CMK (cell line): ENCODE measurements at regions not wholly inside any gene's neighbourhood (a gene's known extent, or its start where the extent isn't known, plus 50 kb on each side); places are given as distances from the start of the nearest gene placed in this dataset.
"Not testable (repeated sequence)": the region's sequence is repeated elsewhere in the genome, so short reads cannot be mapped to it uniquely, and the experiment has no call there.

Experiments used
- DNase-seq: peaks from one replicate; pipeline ENCODE4 v3.0.0-alpha.2; 2010; ENCODE audit warnings: low read depth

DNA sequence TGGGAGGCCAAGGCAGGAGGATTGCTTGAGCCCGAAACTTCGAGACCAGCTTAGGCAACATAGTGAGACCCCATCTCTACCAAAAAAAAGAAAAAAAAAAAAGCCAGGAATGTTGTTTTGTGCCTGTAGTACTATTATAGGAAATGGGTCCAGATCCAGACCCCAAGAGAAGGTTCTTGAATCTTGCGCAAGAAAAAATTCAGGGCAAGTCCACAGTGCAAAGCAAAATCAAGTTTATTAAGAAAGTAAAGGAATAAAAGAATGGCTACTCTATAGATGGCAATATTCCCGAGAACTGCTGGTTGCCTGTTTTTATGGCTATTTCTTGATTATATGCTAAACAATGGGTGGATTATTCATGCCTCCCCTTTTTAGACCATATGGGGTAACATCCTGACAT lies 51.2 kb upstream of the RDX start:
- no peak for DNase-seq

DNA sequence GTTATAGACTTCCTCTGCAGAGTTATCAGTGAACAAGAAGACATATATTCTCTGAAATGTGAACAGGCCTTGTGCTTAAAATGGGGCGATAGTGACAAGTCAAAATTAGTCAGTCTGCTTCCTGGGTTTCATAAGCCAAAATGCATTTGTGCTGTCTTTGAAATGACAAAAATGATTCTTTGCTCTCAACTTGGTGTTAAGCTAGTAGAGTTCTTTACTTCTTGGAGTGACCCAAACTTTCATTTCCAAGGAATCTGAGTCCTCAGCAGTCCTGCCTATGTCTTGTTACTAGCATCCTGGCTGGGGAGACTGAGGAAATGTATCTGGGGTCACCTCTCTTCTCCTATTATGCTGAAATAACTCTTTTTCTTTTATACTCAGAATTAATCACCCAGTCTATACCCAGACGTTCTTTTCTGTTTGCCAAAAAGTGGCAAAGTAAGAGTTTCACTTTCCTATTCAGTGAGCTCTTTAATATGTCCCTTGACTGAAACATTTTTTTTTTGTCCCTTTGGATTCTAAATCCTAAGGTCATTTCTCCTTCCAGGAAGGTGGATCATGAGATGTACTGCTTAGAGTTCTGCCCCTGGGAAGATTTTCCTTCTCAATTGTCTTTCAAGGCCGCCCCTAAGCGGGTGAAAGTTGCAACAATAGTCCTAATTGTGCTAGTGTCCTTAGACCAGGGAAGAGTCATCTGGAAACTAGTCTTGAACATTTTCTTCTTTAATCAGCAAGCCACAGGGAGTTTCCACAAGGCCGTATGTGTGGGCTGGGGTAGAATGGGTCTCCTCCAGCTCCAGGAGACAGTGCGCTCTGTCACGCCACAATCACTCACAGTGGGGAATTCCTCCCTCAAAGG lies 53.0 kb upstream of the RDX start:
- DNase-seq: no peak

DNA sequence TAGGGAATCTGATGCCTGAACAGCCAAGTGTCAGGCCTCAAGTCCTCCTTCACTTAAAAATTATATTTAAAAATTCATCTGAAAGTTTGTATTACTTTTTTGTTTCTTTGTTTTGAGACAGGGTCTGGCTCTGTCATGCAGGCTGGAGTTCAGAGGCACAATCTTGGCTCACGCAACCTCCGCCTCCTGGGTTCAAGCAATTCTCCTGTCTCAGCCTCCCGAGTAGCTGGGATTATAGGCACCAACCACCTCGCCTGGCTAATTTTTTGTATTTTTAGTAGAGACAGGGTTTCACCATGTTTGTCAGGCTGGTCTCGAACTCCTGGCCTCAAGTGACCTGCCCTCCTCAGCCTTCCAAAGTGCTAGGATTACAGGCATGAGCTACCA lies 53.6 kb upstream of the RDX start:
- DNase-seq: not testable (repeated sequence)

DNA sequence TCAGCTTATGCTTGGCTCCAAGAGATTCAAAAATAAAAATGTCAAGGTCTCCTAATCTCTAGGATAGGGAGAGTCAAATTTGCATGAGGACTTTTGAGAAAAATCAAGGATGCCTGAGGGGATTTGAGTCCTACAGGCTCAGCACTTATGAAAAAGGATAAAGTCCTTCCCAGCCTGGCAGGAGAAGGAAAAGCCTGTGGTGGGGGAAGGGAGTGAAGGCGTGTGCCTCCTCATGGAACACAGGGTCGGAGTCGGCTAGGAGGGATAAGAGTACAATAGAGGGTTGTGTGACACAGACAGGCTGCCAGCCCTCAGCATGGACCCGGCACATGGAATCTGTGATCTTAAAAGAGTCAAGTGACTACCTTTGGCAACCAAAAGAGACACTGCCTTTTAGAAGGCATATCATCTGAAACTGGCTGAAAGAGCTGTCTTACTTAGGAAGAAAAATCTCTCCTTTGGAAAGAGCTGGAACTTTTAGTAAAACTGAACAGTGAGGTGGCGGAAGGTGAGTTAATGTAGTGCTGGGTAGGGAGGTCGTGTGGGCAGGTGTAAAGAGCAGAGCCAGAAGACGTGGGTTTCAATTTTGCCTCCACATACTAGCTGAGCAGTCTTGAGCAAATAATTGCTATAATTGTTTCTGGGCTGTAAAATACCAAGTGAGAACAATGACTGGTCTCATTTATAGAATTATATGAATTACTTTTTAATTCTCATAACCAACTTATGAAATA lies 58.8 kb upstream of the RDX start:
- DNase-seq: no peak

DNA sequence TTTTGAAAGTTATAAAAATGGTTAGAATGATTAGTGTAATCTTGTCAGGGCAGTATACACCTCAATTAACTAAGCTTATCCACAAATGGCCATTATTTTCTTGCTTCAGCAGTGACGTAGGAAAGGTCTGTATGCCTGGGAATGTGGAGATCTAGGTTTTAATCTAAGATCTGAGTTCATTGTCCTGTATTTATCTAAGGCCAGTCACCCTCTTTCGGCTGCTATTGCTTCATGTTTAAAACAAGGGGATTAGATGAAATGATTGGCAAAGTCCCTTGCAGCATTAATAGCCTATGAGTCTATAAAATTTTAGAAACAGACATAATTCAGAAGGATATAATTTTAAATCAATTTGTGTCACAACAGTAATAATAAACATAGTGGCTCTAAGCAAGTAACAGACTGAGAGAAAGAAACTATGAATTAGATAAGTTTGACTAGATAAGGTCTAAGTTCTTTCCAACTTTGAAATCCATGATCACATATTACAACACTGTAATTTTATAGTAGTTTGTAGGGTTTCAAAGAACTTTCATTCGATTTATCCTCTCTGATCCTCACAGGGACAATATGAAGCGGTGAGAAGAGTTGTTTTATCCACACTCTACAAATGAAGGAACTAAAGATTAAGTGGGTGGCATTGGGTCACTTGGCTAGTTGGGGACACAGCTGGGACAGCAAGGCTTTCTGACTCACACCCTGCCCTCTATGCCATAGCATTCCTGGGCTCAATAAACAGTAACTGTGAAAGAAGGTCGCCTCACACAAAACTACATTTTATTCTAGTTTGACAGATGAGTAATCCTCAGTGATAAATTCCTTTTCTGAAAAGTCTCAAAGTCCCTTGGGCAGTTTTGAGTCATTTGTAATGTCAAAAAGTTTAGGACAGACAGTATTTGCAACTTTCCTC lies 60.6 kb upstream of the RDX start:
- DNase-seq: no peak

DNA sequence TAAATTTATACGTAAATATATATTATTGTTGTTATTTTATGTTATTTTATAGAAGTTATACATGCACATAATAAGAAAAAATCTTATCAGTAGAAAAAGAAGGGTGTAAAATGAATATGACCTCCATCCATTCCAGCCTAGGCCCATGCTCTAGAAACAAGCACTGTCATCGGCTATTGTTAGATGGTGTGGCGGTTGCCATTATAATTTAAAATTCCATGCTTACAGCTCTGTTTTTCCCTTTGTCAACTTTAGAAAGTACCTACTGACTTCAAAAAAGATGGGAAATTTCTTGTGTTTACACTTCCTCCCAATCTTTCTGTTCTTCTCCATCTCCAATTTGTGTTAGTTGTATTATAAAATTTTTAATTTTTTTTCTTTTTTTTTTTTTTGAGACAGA lies 61.9 kb upstream of the RDX start:
- DNase-seq: no peak

DNA sequence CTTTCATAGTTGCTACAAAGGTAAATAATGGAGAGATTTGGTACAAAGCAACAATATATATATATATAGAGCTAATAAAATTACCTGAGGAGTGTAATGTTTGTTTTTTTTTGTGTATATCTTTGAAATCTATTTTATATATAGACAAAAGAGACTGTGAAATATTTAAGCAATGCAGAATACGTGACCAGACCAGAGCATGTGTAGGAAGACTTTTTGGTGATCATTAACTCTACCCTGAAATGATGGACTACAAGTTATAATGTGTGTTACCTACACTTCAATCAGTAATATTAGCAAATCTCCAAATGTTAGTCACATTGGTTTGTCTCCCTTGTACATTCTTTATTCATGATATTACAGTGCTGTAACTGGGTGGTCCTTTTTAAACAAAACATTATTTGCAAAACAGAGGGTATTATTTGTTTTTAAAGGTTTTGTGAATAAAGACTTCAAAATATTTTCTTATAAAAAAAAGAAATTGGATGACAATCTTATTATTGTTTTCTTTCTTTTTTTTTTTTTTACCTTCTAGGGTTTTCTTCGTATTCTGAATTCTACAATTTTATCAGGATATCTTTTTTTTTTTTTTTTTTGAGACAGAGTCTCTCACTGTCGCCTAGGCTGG lies 64.5 kb upstream of the RDX start:
- not testable (repeated sequence) for DNase-seq

DNA sequence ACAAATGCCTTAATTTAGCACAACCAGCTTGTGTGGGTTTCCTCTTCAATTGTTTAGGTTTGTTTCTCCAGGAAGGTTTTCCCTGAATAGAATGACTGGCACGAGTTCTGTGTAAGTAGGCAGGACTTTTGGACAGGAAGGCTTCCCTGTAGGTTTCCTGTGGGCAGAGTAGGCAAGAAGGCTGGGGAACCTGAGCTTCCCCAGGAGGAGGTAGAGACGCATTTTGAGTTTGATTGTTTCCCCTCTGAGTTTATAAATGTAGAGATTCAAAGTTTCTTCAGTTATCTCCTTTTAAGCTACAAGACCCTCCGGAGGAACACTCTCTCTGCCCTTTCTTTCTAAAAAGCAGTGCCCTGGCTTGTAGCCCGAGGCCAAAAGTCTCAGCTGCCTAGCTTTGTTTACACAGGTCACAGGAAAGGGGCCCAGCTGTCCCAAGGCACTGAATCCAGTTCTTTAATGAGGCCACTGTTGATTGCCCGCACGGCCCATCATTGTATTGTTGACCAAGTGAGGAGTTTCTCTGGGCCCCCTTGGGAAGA lies 66.6 kb upstream of the RDX start:
- no peak for DNase-seq

DNA sequence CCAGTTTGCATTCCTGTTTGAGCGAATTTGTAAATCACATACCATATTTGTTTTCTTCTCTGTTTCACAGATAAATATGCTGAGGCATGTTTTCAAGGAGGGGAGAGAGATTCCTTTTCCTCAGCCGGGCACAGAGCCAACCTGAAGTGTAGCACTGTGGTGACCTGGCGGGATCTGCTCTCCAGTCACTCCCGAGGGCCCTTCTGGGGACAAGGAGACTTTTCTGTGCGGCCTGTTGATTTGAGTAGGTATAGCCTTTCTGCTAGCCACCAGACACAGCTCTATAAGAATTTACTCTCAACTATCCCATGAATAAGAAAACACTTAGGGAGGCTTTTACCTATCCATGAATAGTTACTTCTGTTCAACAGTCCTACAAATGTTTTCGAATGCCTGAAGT lies 63.5 kb upstream of the FDX1 start:
- no peak for DNase-seq

DNA sequence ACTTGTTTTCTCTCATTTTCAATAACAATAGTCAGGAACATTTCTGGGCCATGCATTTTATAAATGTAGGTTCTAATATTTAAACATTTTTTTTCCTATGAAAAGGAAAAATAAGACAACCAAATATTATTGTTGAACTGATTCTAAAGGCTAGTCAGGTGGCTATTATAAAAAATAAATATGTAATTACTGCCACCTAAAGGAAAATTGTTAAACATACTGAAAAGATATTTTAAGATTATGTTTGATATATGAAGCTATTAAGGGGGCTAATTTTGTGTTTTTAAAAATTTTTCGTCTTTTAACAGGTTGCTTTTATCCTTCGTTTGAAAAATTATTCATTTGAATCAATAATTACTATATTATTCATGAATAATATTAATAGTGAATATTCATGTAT lies 62.2 kb upstream of the FDX1 start:
- DNase-seq: no peak

DNA sequence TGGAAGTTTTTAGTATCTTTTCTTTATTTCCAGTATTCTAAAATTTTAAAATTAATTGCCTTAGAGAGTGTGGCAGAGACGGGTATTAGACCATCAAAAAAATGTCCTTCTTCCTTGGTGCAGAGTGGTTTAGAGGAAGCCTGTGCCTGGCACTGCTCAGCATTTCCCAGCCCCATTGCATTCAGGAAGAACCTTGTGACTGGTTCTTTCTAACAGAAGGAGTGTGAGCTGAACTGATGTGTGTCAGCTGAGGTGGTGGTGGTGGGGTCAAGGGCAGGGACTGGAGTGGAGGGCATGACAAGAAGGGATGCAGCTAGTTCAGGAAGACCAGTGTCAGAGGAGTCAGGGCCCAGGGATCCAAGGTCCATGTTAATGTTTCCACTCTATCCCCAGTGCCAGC lies 58.7 kb upstream of the FDX1 start:
- DNase-seq: no peak

DNA sequence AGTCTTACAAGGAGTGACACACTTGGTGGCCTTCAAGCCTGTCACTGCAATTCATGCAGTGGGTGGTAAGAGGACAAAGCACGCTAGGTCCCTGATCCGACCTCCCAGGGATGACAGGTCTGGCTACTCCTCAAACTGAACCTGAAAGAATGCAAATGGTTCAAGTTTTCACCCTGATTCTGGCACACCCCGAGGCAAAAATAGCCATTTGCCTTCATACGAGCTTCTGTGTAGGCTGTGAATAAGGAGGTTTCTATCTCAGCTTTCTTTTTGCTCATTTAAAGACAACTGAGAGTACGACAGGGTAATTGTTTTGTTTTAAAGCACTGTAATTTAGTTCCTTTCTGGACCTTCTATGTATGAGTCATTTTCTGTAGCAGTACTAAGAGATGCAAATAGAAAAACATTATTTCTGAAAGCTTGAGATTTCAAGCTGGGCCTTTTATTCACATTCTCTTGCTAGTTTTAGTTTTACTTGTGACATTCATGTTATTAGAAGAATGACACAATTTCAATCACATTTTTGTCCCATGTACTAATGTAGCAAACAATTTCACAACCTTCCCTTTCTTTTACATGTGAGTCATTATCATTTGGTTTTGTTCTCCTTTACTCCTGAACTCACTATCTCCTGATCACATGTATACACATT lies 56.6 kb upstream of the FDX1 start:
- no peak for DNase-seq

DNA sequence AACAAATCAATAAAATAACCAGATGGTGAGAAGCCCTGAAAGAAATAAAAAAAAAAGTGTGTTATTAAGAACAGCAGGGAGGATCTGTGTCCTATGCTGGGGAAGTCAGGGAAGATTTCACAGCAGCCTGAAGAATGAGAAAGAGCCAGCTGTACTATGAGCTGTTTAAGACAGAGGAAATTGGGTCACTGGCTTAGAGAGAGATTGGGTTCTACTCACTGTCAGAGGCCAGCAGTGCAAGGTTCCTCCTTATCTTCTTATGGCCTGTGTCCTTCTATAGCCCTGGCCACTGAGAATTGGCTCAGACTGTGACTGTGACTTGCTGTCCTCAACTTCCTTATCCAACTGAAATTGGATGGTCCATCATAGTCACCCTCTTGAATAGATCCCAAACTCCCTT lies 54.8 kb upstream of the FDX1 start:
- no peak for DNase-seq

DNA sequence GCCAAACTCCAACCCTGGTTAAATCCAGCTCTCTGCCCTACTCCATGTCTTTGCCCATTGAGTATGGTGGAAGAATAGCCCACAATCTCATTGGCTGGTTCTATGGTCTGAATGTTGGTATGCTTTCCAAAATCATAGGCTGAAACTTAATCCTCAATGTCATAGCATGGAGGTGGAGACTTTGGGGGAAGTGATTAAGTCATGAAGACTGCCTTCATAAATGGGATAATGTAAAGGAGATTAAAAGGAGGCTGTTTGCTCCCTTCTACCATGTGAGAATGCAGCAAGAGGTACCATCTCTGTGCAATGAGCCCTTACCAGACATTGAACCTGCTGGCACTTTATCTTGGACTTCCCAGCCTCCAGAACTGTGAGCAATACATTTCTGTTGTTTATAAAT lies 54.4 kb upstream of the FDX1 start:
- no peak for DNase-seq

DNA sequence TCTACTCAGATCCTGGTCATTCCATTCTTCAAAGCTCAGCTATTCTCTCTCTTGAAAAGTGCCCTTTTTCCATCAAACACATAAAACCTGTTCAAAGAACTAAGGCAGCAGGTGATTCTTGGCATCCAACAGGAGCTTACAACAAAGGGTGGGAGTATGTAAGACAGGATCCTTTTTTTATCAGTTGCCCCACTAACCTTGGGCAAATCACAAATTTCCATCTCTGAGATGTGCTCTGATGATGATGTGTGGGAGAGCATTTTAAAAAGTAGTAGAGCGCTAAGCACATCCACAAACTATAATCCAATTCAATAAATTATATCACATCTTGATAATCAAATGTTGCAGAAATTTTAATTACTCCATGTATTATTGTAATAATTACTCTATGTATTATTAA lies 53.7 kb upstream of the FDX1 start:
- no peak for DNase-seq

DNA sequence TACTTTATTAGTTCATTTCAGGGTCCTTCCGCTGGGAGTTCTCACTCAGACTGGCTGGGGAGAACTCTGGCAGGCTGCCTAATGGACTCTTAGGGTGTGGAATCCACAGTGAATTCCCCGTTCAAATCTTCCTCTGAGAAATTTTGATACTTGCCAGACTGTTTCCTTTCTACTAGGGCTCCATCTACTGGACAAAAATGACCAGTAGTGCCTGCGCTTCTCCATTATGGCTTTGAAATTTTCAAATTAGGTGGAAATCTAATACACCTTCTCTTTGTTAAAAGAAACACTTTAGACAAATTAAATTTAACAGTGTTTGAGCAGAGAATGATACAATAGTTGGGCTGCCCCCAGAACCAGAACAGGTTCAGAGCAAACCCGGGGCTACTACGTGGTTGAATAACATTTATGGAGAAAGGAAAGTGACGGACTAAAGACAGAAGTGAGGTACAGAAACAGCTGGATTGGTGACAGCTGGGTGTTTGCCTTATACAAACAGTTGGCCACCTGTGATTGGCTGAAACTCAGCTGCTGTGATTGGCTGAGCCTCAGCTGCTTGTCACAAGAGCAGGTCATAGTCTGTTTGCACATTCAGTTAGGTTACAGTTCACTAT lies 52.9 kb upstream of the FDX1 start:
- DNase-seq: peak; percentile 51

DNA sequence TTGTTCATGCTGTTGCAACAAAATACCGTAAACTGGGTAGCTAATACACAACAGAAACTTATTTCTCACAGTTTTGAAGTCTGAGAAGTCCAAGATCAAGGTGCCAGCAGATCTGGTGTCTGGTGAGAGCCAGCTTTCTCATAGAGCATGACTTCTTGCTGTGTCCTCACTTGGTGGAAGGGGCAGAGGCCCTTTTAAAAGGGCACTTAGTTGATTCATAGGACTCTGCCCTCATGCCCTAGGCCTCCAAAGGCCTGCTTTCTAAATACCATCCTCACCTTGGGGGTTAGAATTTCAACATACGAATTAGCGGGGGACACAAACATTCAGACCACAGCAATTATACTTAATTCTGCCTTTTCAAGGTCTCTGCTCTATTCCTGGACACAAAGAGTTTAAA lies 52.3 kb upstream of the FDX1 start:
- no peak for DNase-seq

DNA sequence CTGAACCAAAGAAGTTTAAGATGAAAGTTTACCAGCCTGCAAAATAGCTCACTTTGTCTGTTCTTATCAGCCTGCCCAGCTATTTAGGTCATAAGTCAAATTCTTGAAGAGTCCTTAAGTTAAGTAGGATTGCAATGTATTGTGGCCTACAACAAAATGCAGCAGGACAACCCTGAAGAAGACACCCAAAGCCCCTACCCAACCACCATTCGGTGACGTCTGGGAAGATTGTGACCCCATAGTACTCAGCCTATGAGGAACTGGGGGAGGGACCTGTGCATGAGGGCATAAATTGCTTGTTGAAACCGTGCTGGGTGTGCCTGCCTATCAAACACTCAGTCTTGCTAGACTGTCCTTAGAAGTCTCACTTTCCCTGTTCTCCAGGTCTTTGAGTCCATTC lies 50.5 kb upstream of the FDX1 start:
- DNase-seq: no peak

DNA sequence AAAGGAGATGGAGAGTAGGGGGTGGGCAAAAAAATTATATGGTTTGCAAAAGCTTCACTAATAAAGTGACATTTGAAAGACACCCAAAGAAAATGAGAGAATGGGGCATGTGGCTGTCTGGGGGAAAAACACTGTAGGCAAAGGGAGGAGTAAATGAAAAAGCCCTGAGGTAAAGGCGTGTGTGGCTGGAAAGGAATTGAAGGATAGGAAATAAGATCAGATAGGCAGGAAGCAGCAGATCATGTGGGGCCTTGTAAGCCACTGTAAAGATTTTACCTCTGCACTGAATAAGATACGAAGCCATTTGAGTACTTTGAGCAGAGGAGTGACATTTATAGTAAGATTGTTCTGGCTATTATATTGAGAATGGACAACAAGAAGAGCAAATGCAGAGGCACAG lies 49.8 kb upstream of the FDX1 start:
- DNase-seq: no peak
